T-helper 22 cell (primary cell): ENCODE measurements at regions not wholly inside any gene's neighbourhood (a gene's known extent, or its start where the extent isn't known, plus 50 kb on each side); places are given as distances from the start of the nearest gene placed in this dataset.

Source experiments
- DNase-seq: peaks from one replicate; pipeline ENCODE4 v3.0.0-alpha.2; 2020; ENCODE audit warnings: low read depth

DNA sequence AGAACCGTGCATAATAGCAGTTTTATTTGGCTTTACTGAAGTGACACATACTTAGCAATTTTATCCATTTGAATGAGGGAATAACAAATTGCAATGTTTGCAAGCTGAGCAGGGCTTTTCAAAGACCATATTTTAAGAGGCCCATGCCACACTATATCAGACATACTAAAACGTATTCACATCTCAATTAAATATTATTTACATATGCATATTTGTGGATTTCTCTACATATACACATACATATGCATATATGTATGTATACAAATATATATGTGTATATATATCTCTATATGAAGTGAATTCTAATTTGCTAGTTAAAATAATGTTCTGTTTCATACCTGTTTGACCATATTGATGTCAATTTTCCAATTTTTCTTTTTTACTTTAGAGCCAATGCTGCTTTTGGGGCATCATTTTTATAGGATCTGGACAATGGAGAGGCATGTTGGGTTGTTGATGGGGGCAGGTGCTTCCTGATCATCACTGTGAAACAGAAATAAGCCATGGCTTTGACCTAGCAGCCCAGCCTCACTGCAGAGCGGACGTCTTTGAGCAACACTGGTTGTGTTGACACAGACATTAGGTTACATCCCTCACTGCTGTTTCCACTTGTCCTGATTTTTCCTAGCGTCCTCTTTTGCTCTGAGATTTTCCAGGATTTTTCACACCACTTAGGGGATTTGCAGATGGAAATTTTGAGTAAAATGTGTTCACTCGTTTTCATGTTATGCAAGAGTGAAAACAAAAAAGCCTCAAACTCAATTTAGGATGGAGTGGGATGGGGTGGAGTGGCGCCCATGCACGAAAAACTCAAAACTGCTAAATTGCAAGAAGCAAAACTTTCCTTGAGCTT lies 56.9 kb downstream of the RDH14 start:
- DNase-seq: no peak

DNA sequence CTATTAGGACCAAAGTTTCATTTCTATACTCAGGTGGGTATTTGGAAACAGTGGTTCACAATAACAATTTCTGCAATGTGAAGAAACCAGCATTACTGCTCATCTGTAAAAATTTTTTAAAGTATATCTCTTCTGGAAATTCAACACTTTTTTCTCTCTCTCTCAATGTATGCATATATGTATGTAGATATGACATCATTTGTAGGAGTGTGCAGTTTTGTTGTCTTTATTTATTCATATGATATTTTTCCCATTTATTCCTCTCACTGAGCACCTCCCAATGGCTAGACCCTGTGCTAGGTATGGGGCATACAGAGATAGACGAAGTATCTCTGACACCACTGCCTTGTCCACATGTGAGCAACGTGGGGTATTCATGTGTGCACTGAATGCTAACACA lies 58.3 kb downstream of the RDH14 start:
- DNase-seq: no peak

DNA sequence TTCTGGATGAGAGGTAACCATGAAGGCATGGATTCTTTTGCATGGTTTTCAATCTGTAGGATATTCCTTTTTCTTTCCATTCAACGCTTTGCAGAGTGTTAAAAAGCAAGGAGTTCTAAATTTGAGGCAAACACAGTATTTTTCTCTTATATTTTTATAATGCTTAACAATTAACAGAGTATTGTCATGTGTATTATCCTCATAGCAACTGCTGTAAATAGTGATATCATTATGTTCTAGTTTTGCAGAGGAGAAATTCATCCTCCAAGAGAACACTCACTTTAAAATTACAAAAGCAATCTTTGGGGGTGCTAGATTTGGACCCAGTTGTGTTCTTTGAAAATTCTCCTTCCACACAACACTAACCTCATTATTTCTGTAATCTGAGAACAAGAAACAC lies 58.7 kb downstream of the RDH14 start:
- no peak for DNase-seq

DNA sequence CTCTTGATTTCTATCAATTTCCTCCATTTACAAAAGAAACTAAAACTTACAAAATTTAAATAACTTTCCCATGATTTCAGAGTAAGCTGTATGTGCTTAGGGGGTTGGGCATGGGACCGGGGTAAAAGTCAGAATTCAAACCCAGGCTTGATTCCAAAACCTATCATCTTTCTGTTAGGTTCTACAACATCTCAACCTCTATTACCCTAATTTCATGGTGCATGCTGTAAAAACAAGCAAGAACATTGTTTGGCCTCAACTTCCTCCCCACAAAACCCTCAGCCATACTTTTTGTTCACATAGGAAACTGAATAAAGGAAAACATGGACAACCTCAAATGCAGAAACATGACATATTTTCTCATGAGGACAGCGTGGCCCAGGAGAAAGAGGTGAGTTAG lies 59.3 kb downstream of the RDH14 start:
- no peak for DNase-seq

DNA sequence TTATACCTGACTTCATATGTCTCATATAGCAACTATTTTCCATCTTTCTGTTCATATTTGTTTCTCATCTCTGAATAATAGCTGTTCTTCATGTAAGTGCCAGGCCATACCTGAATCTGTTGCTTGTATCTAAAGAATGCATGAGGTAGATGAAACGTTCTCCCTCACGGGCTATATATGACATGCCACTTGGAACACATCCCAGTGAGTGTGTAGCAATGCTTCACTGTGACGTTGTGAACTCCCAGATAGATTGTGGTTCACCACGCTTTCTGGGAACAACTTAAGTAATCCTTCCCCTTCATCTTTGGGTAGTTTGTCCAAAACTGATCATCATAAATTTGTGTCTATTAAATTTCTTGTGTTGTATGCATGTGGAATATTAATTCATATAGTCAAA lies 60.1 kb downstream of the RDH14 start:
- no peak for DNase-seq

DNA sequence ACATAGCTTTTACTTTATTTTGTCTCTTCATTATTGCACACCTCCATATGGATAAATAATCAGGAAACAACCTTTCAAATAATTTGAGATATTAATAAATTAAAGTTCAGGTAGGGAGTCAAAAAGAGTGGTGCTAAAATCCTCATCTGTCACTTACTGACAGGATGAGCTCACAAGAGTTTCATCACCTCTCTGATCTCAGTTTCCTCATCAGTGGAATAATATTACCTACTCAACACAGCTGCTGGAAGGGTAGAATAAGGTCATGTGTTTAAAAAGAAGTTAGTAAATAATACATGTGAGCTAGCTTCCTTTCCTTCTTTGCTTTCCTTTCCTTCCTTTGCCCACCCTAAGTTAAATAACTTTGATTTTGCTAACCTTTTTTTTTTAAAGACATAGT lies 61.9 kb downstream of the RDH14 start:
- no peak for DNase-seq

DNA sequence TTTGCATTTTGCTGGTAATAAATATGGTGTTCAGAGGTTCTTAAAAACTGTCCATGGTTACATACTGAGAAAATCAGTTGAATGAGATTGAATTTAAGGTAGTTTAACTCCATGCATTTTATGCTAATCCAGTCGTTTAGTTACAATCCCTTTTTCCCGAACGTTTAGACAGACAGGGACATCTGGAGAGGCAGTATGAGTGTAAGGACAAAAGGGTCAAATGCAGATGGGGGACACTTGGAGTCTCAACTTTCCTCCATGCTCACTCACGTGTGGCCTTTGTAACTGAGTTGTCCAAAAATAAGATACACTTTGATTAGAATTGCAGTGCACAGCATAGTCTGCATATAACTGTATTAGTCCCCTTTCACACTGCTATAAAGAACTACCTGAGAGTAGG lies 63.9 kb downstream of the RDH14 start:
- no peak for DNase-seq

DNA sequence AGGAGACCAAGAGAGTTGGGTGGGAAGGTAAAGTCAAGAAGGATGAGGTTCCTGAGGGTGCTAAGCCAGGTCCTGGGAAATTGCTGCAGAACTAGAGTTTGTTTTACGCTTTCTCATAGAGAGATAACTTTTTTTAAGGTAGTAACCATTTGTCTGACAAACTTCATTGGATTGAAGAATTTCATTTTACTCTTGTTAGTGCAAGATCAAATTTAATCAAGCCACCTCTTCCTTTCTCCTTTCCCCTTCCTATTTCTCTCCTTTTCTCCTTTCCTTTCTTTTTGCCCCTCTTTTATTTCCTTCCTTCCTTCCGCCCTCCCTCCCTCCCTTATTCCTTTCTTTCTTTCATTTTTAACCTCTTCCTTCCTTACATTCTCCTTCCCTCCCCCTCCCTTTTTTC lies 65.4 kb downstream of the RDH14 start:
- DNase-seq: no peak

DNA sequence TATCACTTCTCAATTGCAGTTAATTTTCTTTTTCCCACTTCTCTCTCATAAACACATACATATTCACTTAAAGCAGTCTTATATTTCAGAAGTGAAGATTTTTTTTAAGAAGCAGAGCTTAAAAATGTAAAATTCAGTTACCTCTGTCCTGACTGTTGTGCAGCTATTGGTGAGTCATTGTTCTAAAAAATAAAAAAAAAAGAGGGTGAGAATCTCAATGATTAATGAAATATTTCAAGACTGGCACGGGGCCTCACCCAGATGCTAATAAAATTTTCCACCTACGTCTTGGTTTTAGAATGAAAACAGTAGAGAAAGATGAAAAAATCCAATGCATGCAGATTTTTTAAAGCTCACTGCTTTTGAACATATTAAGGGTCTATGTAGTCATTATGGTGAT lies 67.7 kb downstream of the RDH14 start:
- no peak for DNase-seq

DNA sequence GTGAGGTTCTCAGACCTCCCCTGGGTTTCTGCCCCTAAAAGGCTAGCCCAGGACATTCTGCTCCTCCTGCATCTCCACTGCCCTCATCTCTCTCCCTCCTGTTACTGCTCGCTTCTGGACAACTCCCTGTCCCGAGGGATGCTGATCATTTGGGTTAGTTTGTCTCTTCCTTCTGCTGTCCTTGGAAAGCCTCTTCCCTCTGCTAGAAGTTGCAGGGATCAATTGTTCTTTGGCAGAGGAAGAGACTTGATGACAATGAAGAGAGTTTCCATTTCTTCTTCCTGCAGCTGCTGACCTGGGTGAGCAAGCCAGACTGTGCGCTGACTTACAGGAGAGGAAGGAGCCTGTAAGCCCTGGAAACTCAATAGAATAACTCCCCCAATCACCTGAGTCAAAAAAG lies 68.9 kb downstream of the RDH14 start:
- no peak for DNase-seq

DNA sequence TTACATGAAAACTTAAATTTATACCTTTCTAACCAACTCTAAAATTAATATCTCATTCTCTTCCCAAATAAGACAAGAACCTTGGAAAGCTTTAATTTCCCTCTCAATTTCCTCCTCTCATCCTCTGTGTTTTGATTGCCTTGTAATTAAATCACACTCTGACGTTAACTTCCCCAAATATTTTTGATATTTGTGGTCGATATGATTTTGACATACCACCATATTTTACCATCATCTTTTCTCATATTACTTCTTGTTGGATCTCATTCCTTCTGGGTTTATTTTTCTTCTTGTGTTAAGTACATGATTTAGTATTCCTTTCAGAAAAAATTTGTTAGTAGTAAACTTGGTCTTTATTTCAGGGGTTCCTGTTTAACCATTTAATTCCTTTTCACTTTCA lies 69.6 kb downstream of the RDH14 start:
- no peak for DNase-seq

DNA sequence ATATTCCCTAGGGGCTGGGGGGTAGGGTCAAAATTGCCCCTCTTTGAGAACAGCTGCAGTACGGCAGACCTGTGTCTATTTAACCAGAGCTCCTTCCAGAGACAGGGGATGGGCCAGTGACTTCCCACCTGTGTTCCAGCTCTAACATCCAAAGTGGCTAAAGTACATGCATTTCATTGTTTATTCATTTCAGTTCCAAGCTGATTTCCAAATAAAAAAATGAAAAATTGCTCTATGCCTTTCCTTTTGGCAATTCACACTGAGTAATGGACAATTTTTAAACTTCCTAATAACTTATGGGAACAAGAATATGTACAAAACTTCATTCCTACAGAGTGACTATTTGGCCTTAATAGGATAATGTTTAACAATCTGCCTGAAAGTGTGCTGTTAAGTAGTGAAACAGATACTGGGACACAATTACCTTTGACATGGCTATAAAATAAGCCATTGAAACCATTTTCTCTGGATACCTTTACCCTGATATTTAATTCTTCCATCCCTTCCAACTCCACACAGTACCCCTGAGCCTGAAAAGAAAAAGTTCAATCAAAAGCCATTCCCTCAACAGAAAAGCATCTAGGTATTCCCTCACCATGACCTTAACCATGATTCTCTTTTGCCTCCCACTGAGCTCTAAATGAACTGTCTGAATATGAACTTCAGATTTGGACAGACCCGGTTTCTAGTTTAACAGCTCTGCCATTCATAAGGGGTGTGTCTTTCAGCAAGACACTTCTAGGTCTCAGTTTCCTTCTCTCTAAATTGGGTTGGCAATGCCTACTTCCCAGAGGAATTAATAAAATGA lies 73.1 kb downstream of the RDH14 start:
- no peak for DNase-seq

DNA sequence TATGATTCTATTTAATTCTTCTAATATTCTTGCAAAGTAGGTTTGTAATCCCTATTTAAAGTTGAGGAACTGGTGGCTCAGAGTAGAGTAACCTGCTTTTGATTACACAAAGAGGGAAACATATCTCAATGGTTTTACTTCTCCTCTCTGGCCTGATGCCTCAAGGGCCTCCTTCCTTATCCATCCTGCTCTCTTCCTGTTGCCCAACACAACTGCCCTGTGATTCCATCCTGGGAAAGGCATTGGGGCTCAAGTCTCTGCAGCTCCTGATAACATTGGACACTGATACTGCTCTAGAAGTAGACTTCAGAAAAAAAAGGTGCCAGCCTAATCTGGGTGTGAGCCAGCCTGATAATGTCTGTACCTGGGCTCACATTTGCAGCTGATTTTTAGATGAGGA lies 75.8 kb downstream of the RDH14 start:
- no peak for DNase-seq

DNA sequence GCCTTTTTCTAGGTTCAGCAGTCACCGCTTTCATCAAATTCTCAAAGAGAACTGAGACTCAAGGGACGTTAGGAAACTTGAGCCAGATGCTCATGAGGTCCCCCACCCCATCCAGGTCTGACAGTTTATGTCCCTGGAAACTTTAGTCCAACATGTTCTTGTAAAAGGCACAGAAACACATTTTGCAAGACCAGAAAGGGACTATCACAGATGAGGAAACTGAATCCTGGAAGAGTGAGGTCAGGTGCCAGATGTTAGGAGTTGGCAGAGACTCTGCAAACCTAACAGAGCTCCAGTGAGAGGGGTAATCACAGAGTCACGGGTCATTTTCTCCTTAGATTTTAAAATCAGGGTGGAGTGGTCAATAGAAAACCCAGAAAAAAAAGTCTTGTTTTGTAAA lies 76.6 kb downstream of the RDH14 start:
- no peak for DNase-seq

DNA sequence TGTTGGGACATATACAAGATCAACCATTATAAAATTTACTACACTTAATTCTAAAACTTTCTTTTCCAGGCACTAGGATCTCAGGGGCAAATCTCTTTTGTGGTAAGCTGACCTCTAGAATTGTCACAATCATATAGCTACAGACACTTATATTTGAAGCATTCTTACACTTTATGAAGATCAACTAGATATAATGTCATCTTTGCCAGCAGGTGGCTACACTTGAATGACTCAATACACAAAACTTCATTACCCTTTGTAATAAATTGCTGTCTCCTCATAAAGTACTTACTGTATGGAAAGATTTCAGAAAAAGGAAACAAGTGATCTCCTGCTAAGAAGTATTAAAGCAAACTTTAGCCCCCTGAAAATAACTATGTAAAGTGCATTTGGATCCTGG lies 77.8 kb downstream of the RDH14 start:
- no peak for DNase-seq

DNA sequence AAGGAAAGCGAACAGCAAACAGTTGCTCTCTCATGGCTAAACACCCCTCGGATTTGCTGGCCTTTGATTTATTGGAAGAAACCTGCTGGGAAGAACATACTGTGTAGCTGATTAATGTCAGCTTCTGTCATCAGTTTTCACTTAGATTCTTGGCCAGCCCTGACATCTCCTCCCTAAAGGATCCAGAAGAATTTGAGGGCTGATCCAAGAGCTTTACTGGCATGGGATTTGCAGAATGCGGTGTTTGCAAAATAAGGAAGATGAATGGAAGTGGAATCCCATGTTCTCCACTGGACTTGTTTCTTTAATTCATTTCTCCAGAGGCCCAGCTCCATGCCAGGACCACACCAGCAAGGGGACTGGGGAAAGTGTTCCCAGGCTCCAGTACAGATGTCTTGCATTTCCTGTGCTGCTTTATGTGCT lies 80.5 kb downstream of the RDH14 start:
- DNase-seq: no peak

DNA sequence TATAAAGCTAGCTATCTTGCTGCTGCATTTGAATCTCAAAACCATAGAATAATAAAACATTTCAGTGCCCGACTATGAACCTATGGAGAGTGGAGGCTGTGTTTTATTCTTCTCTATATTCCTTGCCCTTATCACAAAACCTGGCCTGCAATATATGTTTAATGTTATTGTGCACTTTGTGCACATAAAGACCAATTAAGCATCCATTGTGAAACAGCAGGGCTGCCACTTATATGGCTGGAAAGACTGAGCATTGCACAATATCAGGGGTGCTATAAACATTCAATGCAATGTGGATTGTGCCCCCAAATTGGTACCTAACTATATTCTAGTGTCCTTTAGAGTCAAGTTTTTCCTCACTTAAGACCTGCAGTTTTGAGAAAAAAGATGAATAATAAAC lies 83.2 kb downstream of the RDH14 start:
- no peak for DNase-seq

DNA sequence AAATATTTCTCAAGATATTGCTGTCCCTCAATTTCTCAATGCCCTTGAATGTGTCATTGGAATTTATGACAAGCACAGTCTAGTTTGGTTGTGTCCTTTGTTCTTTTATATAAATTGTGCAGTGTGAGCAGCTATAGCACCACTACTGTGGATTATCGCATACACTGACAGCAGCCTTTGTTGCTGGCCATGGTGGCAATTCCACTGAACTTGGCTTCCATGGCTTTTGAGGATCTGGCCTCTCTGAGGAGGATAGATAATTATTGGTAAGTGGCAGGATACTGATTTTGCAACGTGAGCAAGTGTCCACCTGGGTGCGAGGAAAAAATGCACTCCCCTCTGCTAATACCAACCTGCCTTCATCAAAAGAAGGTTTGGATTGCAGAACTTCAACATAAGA lies 84.0 kb downstream of the RDH14 start:
- no peak for DNase-seq

DNA sequence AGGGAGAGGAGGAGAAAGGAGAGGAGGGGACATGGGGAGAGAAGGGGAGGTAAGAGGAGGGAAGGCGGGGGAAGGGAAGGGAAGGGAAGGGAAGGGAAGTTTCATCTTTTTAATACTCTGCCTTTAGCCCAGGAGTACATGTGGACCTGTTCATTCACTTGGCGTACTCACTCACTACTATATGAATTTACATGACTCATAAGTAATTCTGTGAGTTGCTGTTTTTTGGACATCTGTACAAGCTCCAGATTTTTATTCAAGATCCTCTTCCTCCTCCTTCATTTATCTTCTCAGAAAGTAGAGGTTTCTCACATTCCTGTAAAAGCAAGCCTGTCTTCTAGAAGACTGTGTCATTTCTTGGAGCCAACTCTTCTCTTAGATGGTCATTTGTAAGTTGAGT lies 84.6 kb downstream of the RDH14 start:
- DNase-seq: no peak

DNA sequence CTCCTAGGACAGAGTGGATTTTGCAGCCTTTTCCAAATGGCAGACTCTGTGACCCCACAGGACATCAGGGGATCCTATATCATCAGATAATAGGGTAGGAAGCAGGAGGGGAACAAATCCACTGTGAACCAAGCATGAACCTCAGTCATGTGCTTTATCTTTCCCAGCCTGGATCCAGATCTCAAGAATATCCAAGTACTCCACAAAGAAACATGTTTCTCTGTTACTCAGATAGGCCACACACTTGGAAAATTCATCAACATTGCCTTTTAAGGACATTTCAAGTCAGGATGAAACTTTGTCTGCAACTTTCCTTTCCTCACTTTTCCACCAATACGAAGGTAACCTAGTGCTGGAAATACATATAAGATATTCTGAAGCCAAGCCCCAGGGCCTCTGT lies 85.8 kb downstream of the RDH14 start:
- DNase-seq: no peak

DNA sequence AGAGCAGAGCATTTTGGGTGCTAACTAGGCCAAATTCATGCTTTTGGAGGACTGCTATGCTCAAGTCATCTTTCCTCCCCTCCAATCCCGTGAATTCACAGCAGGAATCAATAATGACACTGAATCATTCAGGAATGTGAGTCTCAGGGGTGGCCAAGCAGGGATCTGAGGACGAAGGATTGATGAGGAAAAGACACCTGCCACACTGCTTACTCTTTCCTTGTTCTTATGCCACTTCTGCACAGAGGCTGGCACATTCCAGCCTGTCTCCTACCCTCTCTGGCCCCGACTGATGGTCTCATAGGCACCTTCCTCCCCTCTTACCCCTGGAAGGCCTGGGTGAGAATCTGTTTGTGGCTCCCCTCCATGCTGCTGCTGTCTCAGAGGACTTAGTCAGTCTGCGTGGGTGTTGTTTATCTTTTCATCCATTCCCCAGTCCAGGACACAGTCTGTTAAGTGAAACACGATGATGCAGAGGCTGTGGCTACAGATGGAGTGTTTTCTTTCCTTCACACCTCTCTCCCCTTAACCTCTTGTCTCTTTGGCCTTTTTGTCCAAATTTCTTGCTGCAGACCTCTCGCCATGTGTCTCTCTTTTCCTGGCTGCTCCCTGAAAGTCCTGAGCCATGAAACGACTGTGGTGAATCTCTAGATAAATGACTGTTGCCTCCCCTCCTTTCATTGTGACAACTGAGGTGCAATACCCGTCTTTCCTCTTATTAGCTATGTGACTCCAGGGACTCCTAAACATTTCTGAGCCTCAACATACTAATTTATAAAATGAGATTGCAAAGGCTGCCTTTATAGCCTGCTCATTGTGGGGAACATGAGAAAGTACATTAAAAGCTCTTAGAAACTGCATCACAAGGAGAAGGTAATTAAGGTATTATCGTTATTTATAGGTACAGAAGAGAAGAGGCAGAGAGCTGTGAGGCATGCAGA lies 86.9 kb downstream of the RDH14 start:
- DNase-seq: no peak

DNA sequence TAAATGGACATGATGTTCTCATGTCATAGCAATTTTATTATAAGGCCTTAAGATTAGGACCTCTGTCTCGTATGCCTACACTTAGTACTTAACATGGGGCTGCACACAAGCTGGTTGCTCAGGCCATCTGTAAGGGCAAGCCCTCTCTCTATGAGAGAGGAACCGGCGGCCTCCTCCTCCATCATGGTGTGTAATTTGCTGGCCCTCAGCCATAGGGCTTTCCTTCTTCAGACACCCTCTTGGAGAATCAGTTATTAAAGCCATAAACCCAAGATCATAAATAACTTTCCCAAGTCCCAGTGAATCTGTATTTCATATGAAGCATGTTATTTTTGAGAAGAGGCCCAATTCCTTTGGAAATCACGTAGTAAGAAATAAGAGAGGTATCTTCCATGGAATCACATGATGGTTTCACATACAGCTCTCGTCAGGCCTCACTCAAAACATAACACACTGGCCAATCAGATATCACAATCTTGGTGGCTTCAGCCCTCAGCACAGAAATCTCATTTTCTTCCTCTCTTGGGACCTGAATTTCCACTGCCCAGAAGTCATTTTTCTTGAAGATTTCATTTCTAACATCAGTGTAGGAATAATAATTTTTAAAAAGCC lies 92.6 kb downstream of the RDH14 start:
- no peak for DNase-seq
